MM.1S (cell line): ENCODE measurements at regions not wholly inside any gene's neighbourhood (a gene's known extent, or its start where the extent isn't known, plus 50 kb on each side); places are given as distances from the start of the nearest gene placed in this dataset.

ENCODE experiments used
- EZH2 ChIP-seq: fragments of 300-600 bp; sonication (generic); optimal IDR thresholded peaks from 2 replicates; pipeline ENCODE3; 2017; ENCODE audit warnings: low read depth, mild to moderate bottlenecking, antibody characterized with exemption, low read length, mixed read lengths
- TF ChIP-seq, protein P1 (sequence below): fragments of 300-600 bp; sonication (generic); IDR thresholded peaks from 2 replicates; pipeline ENCODE4 v1.5.1; 2016; ENCODE audit warnings: antibody characterized with exemption, low read length, mixed read lengths

DNA sequence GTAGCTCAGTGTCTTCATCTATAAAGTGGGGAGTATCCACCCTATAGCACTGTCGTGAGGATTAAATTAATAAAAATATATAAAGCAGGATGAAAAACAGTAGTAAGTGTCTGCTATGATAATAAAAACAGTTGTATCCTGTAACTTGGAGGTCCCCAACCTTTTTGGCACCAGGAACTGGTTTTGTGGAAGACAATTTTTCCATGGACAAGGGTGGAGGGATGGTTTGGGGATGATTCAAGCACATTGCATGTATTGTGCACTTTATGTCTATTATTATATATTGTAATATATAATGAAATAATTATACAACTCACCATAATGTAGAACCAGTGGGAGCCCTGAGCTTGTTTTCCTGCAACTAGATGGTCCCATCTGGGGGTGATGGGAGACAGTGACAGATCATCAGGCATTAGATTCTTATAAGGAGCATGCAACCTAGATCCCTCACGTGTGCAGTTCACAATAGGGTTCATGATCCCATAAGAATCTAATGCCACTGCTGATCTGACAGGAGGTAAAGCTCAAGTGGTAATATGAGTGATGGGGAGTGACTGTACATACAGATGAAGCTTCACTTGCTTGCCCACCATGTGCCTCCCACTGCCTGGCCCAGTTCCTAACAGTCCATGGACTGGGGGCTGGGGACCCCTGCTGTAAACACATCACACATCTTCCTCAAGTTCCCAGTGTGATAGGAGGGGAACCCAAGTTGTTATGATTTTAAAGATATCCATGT is 177.4 kb upstream of the DAPK1 start:
- TF ChIP-seq, protein P1, sequence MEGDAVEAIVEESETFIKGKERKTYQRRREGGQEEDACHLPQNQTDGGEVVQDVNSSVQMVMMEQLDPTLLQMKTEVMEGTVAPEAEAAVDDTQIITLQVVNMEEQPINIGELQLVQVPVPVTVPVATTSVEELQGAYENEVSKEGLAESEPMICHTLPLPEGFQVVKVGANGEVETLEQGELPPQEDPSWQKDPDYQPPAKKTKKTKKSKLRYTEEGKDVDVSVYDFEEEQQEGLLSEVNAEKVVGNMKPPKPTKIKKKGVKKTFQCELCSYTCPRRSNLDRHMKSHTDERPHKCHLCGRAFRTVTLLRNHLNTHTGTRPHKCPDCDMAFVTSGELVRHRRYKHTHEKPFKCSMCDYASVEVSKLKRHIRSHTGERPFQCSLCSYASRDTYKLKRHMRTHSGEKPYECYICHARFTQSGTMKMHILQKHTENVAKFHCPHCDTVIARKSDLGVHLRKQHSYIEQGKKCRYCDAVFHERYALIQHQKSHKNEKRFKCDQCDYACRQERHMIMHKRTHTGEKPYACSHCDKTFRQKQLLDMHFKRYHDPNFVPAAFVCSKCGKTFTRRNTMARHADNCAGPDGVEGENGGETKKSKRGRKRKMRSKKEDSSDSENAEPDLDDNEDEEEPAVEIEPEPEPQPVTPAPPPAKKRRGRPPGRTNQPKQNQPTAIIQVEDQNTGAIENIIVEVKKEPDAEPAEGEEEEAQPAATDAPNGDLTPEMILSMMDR: no peak
- TF ChIP-seq EZH2: no peak
